NCI-H2171 treated with DMSO at 0.1 percent for 48 hours (cell line): ENCODE measurements at regions not wholly inside any gene's neighbourhood (a gene's known extent, or its start where the extent isn't known, plus 50 kb on each side); places are given as distances from the start of the nearest gene placed in this dataset.
"Not testable (repeated sequence)": the region's sequence is repeated elsewhere in the genome, so short reads cannot be mapped to it uniquely, and the experiment has no call there.

Experiments used
- DNase-seq: peaks from one replicate; lab custom pipeline; 2025; lab: John Stamatoyannopoulos, UW

DNA sequence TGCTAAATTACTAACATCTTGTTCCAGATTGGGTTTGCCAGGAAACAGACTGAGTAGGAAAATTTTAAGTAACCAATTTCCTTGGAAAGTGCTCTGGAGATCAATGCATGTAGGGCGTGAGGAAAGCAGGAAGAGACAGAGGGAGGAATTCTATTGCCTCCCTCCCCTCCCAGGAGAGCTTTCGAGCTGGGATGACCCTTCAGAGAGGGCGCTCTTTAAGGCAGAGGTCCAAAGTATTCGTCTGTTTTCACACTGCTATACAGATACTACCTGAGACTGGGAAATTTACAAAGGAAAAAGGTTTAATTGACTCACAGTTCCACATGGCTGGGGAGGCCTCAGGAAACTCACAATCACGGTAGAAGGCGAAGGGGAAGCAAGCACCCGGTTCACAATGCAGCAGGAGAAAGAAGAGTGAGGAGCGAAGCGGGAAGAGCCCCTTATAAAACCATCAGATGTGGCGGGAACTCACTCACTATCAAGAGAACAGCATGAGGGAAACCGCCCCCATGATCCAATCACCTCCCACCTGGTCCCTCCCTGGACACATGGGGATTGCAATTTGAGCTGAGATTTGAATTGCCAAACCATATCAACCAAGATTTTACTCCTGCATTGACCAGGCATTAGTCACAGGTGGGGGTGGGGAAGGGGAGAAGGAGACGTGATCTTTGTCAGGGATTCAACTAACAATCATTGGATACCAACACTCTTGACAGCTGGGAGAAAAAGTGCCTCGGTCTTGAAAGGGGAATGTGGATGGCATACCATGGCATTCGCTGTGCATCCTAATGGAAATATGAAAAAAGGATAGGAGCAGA, 63.8 kb downstream of the SLITRK2 start:
- no peak for DNase-seq

- no peak for DNase-seq
Observed at GRCh38 chrX:145886469-145886868, 68.8 kb downstream of the SLITRK2 start.

GRCh38 chrX:145910017-145910416, 92.4 kb downstream of the SLITRK2 start:
- DNase-seq = no peak

DNA sequence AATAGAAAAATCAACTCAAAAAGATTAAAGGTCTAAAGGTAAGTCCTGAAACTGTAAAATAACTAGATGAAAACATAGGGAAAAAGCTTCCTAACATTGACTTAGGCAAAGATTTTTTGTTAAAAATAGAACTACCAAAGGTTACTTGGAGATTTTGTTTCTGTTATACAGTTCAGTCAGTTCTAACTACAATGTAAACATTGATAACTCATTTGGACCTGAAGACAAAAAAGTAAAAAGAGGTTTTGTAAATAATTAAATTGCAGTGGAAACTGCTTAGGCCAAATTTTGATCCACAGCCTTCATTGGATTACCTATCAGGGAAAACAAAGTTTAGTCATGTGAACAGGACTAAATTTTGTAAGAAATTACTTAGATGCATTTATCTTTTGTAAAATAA, 101.8 kb downstream of the SLITRK2 start:
- no peak for DNase-seq

DNA sequence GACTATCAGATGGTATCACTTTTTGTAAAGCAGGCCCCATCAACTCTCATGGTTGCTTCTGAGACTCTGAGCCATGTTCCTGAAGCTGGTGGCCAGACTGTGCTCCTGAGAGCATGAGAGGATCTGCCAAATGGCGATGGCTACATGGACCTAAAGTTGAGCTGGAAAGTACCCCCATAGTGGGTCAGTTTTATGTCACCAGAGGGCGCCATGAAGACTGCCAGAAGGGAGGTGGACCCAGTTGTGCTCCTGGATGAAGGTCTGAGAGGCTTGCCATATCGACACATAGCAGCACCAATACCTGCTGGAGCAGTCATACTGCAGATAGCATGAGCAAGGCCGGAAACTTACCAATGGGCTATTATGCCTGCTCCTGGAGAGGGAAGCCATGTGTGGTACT, 105.7 kb downstream of the SLITRK2 start:
- no peak for DNase-seq

DNA sequence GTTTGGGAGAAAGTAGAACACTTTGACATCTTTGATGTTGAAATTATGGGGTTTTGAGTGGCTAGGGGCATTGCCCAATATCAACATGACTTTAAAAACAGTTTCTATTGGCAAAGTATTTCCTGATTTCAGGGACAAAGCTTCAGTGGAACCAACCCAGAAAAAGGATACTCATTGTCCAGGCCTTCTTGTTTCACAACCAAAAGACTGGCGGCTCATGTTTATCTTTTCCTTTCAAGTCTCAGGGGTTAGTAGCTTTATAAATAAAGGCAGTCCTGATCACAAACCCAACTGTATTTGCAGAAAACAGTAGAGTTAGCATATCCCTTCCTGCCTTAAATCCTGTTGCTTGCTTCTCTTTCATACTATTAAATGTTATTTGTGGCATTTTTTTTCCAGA, 119.1 kb downstream of the SLITRK2 start:
- no peak for DNase-seq

DNA sequence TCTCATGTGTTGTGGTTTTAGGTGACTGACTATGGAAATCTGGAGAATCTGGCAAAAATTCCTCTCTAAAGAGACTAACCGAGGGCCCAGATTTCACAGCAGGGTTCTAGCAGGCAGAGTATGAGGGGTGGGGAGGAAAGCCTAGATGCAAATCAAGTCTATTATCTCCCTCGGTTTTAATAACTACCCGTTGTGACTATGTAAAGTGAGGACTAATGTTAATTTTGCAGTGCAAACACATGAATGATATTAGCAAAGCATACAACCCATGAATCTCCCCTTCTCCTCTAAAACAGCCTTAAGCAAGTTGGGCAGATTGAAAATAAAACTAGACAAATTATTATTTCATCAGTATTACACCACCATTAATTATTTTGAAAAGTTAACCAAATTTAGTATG, 131.4 kb downstream of the SLITRK2 start:
- no peak for DNase-seq

- DNase-seq = no peak
Observed at GRCh38 chrX:145953628-145954027, 136.0 kb downstream of the SLITRK2 start.

- DNase-seq = no peak
Observed at GRCh38 chrX:145990051-145990450, 172.4 kb downstream of the SLITRK2 start.

GRCh38 chrX:146006637-146007036, 189.0 kb downstream of the SLITRK2 start:
- DNase-seq = no peak

DNA sequence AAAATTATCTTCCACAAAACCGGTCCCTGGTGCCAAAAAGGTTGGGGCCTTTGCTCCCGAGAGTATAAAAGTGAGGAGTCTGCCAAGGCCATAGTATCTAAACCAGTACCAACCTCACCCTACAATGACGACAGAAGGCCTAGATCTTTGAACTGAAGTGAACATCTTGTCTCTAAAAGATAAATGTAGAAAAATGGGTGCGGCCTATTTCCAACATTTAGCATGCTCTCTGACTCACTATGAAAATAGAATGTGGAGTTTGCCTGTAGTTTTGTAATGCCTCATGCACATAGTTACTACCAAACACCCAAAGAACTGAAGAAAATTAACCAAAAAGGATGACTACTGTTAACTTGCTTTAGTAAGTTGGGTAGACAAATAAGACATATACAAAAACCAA, 218.4 kb downstream of the SLITRK2 start:
- DNase-seq = no peak

- DNase-seq = no peak
Observed at GRCh38 chrX:146041741-146042140, 224.1 kb downstream of the SLITRK2 start.

DNA sequence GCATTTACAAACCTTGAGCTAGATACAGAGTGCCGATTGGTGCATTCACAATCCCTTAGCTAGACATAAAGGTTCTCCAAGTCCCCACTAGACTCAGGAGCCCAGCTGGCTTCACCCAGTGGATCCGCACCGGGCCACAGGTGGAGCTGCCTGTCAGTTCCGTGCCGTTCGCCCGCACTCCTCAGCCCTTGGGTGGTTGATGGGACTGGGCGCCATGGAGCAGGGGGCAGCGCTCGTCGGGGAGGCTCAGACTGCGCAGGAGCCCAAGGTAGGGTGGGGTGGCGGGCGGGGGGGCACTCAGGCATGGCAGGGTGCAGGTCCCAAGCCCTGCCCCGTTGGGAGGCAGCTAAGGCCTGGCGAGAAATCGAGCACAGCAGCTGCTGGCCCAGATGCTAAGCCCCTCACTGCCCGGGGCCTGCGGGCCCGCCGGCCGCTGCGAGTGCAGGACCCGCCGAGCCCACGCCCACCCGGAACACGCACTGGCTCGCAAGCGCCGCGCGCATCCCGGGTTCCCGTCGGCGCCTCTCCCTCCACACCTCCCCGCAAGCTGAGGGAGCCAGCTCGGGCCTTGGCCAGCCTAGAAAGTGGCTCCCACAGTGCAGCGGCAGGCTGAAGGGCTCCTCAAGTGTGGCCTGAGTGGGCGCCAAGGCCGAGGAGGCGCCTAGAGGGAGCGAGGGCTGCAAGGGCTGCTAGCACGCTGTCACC, 228.5 kb downstream of the SLITRK2 start:
- not testable (repeated sequence) for DNase-seq

- not testable (repeated sequence) for DNase-seq
Observed at GRCh38 chrX:146049568-146049967, 231.9 kb downstream of the SLITRK2 start.

DNA sequence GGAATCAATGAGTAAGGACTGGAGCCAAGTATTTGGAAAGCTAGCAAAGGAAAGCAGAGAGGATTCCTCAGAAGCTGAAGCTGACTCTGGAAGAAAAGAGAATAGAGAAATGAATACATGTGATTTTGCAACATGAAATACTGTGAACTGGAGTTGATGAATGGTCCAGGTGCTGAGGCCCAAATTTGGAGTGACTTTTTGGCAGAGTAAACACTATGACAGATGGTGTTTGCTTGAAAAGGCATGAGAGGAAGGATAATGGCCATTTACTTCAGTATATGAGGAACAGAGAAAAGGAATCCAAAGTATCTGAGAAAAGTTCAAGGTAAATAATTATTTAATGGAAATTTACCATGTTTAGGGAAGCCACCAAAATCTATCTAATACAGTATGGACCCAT, 236.7 kb downstream of the SLITRK2 start:
- peak; percentile 3 for DNase-seq

GRCh38 chrX:146055733-146056132, 238.1 kb downstream of the SLITRK2 start:
- no peak for DNase-seq

GRCh38 chrX:146056511-146057081, 239.0 kb downstream of the SLITRK2 start:
- DNase-seq = no peak

- no peak for DNase-seq
Observed at GRCh38 chrX:146064156-146064555, 246.5 kb downstream of the SLITRK2 start.

GRCh38 chrX:146090732-146091131, 273.1 kb downstream of the SLITRK2 start:
- DNase-seq = no peak

- DNase-seq = no peak
Observed at GRCh38 chrX:146109362-146109761, 291.7 kb downstream of the SLITRK2 start.

DNA sequence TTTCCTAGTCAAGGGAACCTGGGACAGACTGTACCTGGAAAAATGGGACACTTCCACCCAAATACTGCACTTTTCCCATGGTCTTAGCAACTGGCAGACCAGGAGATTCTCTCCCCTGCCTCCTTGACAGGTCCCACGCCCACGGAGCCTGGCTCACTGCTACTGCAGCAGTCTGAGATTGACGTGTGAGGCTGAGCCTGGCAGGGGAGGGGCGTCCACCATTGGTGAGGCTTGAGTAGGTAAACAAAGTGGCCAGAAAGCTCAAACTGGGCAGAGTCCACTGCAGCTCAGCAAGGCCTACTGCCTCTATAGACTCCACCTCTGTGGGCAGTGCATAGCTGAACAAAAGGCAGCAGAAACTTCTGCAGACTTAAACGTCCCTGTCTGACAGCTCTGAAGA, 301.4 kb downstream of the SLITRK2 start:
- not testable (repeated sequence) for DNase-seq

GRCh38 chrX:146127617-146128016, 310.0 kb downstream of the SLITRK2 start:
- DNase-seq = no peak

DNA sequence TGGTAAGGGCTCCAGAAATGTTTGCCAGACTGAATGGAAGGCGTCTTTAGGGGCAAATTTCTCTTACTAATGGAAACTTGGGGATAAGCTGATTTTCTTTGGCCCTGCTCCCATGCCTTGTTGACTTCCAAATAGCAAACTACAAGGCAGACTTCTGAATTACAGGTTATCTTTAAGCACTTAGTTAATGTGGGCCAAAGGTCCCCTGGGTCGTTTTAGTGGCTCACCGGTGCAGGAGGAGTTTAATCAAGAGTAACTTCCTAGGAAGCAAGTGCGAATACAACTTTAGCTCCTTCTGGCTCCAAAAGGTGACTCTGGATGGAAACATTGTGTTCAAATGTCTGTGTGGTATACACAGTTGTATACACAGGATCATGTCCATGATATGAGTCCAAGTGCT, 323.6 kb downstream of the SLITRK2 start:
- DNase-seq = no peak
